D721Med (cell line): ENCODE measurements at regions not wholly inside any gene's neighbourhood (a gene's known extent, or its start where the extent isn't known, plus 50 kb on each side); places are given as distances from the start of the nearest gene placed in this dataset.

Experiments used
- DNase-seq: peaks from one replicate; pipeline ENCODE4 v3.0.0; 2011; ENCODE audit warnings: low spot score; ENCODE audit not compliant: insufficient read length
- FAIRE-seq: peaks from 2 replicates; lab custom pipeline; 2011; peaks lifted over from hg19 to GRCh38; lab: Jason Lieb, UNC
- TF ChIP-seq, protein P1 (sequence below): IDR thresholded peaks from 2 replicates; pipeline ENCODE4 v1.5.1; 2012; ENCODE audit warnings: mild to moderate bottlenecking, control low read depth; ENCODE audit not compliant: insufficient read depth; ENCODE audit errors: missing control alignments

DNA sequence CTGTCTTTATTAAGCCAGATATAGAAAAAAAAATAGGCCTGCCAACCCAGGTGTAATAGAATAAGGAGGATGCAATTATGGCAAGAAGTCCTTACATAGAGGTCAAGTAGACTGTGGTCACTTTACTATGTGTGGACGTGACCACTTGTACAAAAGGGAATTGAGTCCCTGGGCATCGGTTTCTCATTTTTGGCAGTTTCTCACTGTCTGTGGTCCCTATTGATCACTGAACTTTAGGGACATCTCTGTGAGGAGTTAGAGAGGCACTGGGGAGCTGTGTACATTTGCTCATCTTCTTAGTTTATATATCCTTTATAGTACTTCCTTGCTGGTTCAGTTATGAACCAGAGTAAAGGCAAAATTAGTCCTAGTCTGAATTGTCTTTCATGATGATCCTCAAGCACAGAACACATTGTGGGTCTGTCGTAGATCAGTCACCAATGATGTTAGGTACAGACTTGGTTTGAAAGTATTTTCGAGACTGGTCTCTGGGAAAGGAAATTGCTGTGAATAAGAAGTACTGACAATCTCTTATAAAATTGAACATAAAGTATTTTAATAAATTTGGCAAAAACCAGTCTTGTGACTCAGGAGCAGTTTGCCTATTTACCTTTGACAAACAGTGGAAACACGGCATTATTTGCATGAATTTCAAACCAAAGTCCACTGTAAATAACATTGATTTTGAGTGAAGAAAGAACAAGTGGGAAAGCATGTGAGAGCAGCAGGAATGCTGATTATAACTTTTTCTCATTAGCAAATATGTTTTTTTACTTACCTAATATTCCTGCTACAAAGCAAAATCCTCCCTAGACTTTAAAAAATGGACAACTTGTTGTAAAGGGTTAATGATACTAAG, 218.9 kb upstream of the DPH6 start:
- TF ChIP-seq, protein P1, sequence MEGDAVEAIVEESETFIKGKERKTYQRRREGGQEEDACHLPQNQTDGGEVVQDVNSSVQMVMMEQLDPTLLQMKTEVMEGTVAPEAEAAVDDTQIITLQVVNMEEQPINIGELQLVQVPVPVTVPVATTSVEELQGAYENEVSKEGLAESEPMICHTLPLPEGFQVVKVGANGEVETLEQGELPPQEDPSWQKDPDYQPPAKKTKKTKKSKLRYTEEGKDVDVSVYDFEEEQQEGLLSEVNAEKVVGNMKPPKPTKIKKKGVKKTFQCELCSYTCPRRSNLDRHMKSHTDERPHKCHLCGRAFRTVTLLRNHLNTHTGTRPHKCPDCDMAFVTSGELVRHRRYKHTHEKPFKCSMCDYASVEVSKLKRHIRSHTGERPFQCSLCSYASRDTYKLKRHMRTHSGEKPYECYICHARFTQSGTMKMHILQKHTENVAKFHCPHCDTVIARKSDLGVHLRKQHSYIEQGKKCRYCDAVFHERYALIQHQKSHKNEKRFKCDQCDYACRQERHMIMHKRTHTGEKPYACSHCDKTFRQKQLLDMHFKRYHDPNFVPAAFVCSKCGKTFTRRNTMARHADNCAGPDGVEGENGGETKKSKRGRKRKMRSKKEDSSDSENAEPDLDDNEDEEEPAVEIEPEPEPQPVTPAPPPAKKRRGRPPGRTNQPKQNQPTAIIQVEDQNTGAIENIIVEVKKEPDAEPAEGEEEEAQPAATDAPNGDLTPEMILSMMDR: no peak
- FAIRE-seq: no peak

DNA sequence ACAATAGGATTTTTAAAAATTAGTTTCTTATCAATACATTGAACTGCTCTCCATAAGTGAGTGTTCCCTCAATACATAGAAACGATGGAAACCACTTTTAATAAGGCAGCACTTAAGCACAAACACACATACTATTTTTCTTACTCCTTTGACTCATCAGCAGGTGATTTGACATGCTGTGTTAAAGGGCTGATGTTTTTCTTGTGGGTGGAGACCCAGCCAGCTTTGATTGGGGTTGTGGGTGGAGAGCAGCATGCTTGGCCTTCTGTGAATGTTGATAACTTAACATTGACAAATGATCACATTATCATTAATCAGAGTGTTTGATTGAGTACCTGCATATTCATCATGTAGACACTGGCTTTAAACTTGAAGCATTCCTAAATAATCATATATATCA, 223.0 kb upstream of the DPH6 start:
- DNase-seq (no peak), FAIRE-seq (no peak)
- TF ChIP-seq, protein P1: no peak

More for the DNA sequence above, 218.9 kb upstream of the DPH6 start:
- DNase-seq: no peak

DNA sequence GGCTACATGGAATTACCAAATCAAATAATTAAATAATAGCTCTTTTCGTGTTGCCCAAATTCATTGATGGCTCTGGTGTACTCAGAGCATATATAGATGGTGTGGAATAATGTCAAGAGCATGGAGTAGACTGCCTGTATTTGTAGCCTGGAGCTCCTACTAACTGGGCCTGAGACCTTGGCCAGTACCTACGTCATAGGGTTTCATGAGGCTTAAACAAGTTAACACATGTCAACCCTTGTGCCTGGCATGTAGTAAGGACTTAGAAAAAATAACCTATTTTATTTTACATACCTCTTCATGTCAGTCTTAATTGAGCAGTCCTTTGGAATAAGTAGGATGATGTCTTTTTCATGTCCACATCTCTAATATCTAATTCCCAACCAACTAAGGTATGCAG, 223.7 kb upstream of the DPH6 start:
- TF ChIP-seq, protein P1: no peak
- no peak for DNase-seq
- FAIRE-seq: no peak

DNA sequence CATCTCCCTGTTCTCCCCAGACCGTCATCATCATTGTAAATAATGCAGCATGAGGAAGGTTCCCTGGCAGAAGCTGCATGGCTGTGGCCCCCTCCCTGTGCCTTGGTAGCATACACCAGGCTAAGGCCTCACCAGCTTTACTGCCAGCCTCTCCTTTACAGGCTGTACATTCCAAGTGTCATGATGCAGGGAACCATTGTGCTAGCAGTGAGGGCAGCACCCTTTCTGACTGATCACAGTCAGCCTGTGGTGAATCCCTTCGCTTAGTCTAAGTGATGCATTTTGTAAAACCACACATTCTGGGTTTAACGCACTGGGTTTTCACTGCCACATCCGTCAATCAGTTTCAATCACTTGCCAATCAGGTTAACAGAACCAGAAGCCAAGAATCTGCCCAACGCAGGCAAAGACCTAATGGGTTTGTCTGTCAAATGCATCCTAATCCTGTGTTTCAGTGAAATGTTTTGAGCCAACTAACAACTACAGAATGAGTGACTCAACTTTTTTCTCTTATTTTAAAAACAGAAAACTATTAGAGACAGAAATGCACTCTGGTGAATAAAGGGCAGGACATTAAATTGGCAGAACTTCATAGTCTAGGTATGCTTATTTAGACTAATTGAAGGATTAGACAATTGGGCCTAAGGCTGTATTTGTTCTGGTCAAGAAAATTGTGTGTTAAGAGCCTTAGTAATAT, 225.9 kb upstream of the DPH6 start:
- no peak for FAIRE-seq
- DNase-seq: no peak
- TF ChIP-seq, protein P1: no peak

DNA sequence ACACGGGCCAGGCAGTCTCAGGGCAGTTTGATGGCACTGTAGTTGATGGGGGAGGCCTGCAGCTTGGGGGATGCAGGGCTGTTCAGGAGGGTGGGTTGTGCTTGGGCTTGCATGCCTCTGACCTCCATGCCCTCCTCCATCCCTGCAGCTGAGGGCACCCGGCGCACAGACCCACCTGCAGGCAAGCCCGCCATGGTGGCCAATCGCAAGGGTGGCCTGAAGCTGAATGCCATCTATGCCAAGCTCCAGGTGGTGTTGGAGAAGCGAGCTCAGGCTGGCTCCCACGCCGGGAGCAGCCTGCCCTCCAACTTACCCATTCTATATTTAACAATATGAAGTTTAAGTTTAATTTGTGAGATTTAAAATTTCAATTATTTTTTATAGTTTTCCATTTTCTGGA, 228.7 kb upstream of the DPH6 start:
- FAIRE-seq (no peak), DNase-seq (no peak)
- TF ChIP-seq, protein P1: no peak

DNA sequence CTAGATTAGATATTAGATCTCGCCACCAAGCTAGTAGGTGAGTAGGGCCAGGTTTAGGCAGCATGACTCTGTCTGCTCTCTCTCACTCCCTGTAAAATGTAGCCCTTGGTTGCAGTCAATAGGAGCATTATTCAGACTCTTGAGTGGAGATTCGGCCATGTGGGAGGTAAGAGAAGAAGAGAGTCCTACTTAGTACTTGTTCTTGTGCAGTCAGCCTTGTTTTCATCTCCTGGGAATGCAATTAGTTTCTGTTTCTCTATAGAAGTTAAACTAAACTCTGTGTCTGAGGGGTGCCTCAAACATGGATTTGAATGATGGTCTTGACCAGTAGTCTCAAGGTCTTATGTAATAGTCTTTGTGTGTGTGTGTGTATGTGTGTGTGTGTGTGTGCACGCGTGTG, 229.5 kb upstream of the DPH6 start:
- TF ChIP-seq, protein P1: no peak
- FAIRE-seq (no peak), DNase-seq (no peak)
